Activated CD4-positive, CD25-positive, alpha-beta regulatory T cell treated with anti-CD3 and anti-CD28 coated beads, Interleukin-2, amount 50 U/mL, for 72 hours (primary cell): ENCODE measurements at regions not wholly inside any gene's neighbourhood (a gene's known extent, or its start where the extent isn't known, plus 50 kb on each side); places are given as distances from the start of the nearest gene placed in this dataset.
"Not testable (repeated sequence)": the region's sequence is repeated elsewhere in the genome, so short reads cannot be mapped to it uniquely, and the experiment has no call there.

Experiments used
- DNase-seq: peaks from one replicate; pipeline ENCODE4 v3.0.0; 2021

GRCh38 chr20:52426856-52427255 lies 235.3 kb upstream of the ZFP64 start:
- no peak for DNase-seq

- DNase-seq, result no peak
These were observed 234.1 kb upstream of the ZFP64 start for GRCh38 chr20:52425701-52426100.

GRCh38 chr20:52425253-52425652 lies 233.7 kb upstream of the ZFP64 start:
- DNase-seq, result no peak

- not testable (repeated sequence) for DNase-seq
These were observed 232.9 kb upstream of the ZFP64 start for GRCh38 chr20:52424357-52424942.

- DNase-seq, result not testable (repeated sequence)
These were observed 232.1 kb upstream of the ZFP64 start for GRCh38 chr20:52423536-52424140.

GRCh38 chr20:52422574-52423336 lies 231.2 kb upstream of the ZFP64 start:
- DNase-seq, result no peak

GRCh38 chr20:52420805-52421204 lies 229.2 kb upstream of the ZFP64 start:
- DNase-seq, result no peak

- no peak for DNase-seq
These were observed 227.6 kb upstream of the ZFP64 start for GRCh38 chr20:52419205-52419604.

GRCh38 chr20:52416953-52417352 lies 225.4 kb upstream of the ZFP64 start:
- DNase-seq, result no peak

GRCh38 chr20:52411611-52412010 lies 220.0 kb upstream of the ZFP64 start:
- DNase-seq, result no peak

- DNase-seq, result no peak
These were observed 219.2 kb upstream of the ZFP64 start for GRCh38 chr20:52410731-52411234.

- no peak for DNase-seq
These were observed 218.6 kb upstream of the ZFP64 start for GRCh38 chr20:52410182-52410647.

GRCh38 chr20:52405986-52406385 lies 214.4 kb upstream of the ZFP64 start:
- no peak for DNase-seq

- no peak for DNase-seq
These were observed 213.8 kb upstream of the ZFP64 start for GRCh38 chr20:52405417-52405816.

- no peak for DNase-seq
These were observed 213.1 kb upstream of the ZFP64 start for GRCh38 chr20:52404671-52405070.

GRCh38 chr20:52402950-52403349 lies 211.4 kb upstream of the ZFP64 start:
- no peak for DNase-seq

GRCh38 chr20:52402514-52402913 lies 210.9 kb upstream of the ZFP64 start:
- DNase-seq, result no peak

GRCh38 chr20:52401431-52401830 lies 209.9 kb upstream of the ZFP64 start:
- no peak for DNase-seq

- DNase-seq, result no peak
These were observed 207.8 kb upstream of the ZFP64 start for GRCh38 chr20:52399352-52399751.

- no peak for DNase-seq
These were observed 198.0 kb upstream of the ZFP64 start for GRCh38 chr20:52389606-52390005.

GRCh38 chr20:52383995-52384621 lies 192.5 kb upstream of the ZFP64 start:
- DNase-seq, result no peak

GRCh38 chr20:52382933-52383332 lies 191.4 kb upstream of the ZFP64 start:
- no peak for DNase-seq

GRCh38 chr20:52379723-52380336 lies 188.3 kb upstream of the ZFP64 start:
- peak; percentile 47 for DNase-seq
